Esophagus squamous epithelium (tissue), 4 donors: ENCODE measurements at regions not wholly inside any gene's neighbourhood (a gene's known extent, or its start where the extent isn't known, plus 50 kb on each side); places are given as distances from the start of the nearest gene placed in this dataset.

ENCODE experiments used
- POLR2A ChIP-seq, 4 donors: fragments of 450-650 bp; IDR thresholded peaks; one replicate each; pipeline ENCODE4 v1.6.1; 2017; ENCODE audit warnings: antibody characterized with exemption in 4 of 4, mild to moderate bottlenecking in 4 of 4, moderate library complexity in 3 of 4
- TF ChIP-seq, protein P1 (sequence below), 6 experiments: fragments of 450-650 bp in 4 of 6; fragments of 200-600 bp in 2 of 6; sonication (generic) in 2 of 6; IDR thresholded peaks; one replicate each; pipeline ENCODE4 v1.5.1; 2016 to 2019; ENCODE audit warnings: antibody characterized with exemption in 6 of 6, mild to moderate bottlenecking in 4 of 6, moderate library complexity in 4 of 6

DNA sequence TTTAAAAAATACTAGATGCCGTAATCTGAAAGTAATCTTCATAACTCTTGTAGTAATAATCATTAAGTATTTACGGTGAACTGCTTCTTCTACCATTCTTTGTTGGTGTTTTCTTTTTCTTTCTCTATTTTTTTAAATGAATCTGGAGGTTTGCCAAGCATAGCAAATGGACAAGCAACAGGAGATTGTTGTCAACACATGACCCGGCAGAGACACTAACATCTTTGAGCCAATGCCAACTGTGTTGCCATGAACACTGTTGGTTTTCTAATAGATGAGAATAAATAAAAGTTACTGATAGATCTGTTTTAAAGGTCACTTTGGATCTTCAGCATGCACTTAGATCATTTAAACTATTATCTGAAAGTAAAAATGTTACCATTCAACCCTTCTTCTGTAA lies 523.6 kb upstream of the EYS start:
- TF ChIP-seq, protein P1, sequence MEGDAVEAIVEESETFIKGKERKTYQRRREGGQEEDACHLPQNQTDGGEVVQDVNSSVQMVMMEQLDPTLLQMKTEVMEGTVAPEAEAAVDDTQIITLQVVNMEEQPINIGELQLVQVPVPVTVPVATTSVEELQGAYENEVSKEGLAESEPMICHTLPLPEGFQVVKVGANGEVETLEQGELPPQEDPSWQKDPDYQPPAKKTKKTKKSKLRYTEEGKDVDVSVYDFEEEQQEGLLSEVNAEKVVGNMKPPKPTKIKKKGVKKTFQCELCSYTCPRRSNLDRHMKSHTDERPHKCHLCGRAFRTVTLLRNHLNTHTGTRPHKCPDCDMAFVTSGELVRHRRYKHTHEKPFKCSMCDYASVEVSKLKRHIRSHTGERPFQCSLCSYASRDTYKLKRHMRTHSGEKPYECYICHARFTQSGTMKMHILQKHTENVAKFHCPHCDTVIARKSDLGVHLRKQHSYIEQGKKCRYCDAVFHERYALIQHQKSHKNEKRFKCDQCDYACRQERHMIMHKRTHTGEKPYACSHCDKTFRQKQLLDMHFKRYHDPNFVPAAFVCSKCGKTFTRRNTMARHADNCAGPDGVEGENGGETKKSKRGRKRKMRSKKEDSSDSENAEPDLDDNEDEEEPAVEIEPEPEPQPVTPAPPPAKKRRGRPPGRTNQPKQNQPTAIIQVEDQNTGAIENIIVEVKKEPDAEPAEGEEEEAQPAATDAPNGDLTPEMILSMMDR (IDR thresholded peaks at IDR 0.05): no peak
- TF ChIP-seq POLR2A (IDR thresholded peaks at IDR 0.05): no peak
